Activated naive CD4-positive, alpha-beta T cell treated with anti-CD3 and anti-CD28 coated beads, Interleukin-2, amount 50 U/mL, for 72 hours (primary cell): ENCODE measurements at regions not wholly inside any gene's neighbourhood (a gene's known extent, or its start where the extent isn't known, plus 50 kb on each side); places are given as distances from the start of the nearest gene placed in this dataset.

ENCODE experiments used
- ATAC-seq, 2 donors: fragments of 150-1000 bp; cut with Tn5 transposase; 2 replicates each; pipeline ENCODE4 v1.10.0; 2021; ENCODE audit warnings: mild to moderate bottlenecking in 2 of 2, moderate library complexity in 2 of 2
- DNase-seq, 2 donors: peaks; one replicate each; pipeline ENCODE4 v3.0.0; 2021 to 2022; ENCODE audit warnings: low spot score in 2 of 2
- H3K27ac Mint-ChIP-seq, 2 donors: one replicate each; pipeline ENCODE4 v1.8.0; 2022; ENCODE audit warnings: mild to moderate bottlenecking in 2 of 2, mixed read lengths in 2 of 2
- H3K36me3 Mint-ChIP-seq, 2 donors: one replicate each; pipeline ENCODE4 v1.8.0; 2022; ENCODE audit warnings: mixed read lengths in 2 of 2
- H3K9me3 Mint-ChIP-seq, 2 donors: one replicate each; pipeline ENCODE4 v1.8.0; 2022; ENCODE audit warnings: mixed read lengths in 2 of 2

DNA sequence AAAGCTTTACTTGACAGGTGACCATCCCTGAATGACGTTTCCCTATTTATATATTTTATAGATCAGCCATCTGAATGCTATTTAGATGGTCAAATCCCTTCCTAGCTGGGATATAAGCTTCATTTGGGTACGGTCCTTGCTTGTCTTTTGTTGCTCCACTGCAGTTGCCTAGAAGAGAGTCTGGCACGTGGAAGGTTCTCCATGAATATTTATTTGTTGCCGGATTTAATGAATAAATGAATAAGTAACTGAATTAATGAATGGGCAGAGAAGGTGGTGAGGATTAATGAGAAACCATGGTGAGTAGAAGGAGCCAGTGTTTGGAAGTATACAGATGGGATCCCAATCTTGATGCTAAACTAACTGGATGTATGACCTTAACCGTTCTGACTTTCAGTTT, 222.1 kb downstream of the LPIN1 start:
- H3K27ac Mint-ChIP-seq: no peak overlapping the region
- ATAC-seq (no peak), DNase-seq (no peak)
- H3K36me3 Mint-ChIP-seq: peaks cover 2 to 18% of the 10 kb centered on the region in 2 donors
- peaks cover 13 to 19% of the 10 kb centered on the region in 2 donors for H3K9me3 Mint-ChIP-seq

DNA sequence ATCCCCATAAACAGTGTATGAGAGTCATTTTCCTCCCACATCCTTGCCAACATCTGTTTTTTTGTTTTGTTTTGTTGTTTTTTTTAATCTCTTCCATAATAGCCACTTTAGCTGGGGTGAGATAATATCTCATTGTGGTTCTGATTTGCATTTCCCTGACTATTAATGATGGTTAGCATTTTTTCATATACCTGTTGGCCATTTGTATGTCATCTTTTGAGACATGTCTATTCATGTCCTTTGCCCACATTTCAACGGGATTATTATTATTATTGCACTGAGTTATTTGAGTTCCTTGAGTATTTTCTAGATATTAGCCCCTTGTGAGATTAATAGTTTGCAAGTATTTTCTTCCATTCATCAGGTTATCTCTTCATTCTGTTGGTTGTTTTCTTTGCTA, 223.3 kb downstream of the LPIN1 start:
- DNase-seq: no peak
- Mint-ChIP-seq H3K36me3 (peaks cover 12 to 29% of the 10 kb centered on the region in 2 donors), H3K27ac (no peak overlapping the region), H3K9me3 (peaks cover 16 to 27% of the 10 kb centered on the region in 2 donors)
- ATAC-seq: no peak

DNA sequence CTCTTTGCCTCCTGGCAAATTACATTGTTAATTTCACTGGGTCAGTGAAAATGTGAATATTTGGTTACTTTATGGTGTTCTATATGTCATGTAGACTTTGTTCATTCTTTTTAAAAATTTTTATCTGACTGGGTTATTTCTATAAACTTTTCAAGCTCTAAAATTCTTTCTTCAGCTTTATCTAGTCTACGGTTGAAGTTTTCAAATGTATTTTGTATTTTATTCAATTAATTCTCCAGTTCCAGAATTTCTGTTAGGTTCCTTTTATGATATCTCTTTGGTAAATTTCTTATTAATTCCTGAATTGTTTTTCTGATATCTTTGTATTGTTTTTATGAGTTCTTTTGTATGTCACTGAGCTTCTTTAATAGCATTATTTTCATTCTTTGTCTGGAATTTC, 228.1 kb downstream of the LPIN1 start:
- H3K36me3 Mint-ChIP-seq: peaks cover 28 to 42% of the 10 kb centered on the region in 2 donors
- no peak overlapping the region for H3K27ac Mint-ChIP-seq
- no peak for ATAC-seq
- DNase-seq: no peak
- peaks cover 26 to 41% of the 10 kb centered on the region in 2 donors for H3K9me3 Mint-ChIP-seq

DNA sequence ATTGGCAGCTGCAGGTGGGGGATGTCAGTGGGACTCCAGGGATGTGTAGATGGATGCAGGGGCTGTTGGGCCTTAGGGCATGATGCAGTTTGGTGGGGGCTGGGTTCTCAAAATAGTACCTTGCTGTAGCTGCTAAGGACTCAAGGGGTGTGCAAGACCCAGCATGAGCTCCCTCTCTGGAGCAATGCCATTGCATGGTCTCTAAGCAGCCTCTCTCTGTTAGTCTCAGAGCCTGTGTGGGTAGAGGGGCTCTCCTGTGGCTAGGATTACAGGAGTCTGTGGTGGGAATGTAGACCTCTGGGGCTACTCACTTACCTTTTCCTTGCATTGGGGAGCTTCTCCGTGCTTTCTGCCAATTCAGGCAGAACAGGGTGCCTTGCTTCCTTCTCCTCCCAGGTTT, 228.9 kb downstream of the LPIN1 start:
- H3K9me3 Mint-ChIP-seq: peaks cover 26 to 36% of the 10 kb centered on the region in 2 donors
- DNase-seq (no peak), ATAC-seq (no peak)
- H3K27ac Mint-ChIP-seq: no peak overlapping the region
- H3K36me3 Mint-ChIP-seq: peaks cover 28 to 42% of the 10 kb centered on the region in 2 donors

DNA sequence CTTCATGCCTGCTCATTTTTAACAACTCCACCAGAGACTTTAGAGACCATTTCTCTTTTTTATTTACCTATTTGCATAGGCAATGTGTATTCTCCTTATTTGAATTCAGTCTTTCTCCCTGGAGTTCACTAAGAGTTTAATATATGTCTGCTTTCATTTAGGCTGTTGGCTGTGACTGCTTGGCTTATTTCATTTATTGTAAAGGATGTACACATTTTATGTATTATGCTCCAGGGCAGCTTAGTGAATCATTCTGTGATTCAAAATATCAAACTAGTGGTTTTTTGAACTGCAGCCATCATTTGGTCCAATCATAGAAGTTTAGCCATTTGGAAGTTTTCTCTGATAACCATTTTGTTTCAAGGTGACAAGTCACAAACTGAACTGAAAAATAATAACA, 229.6 kb downstream of the LPIN1 start:
- H3K36me3 Mint-ChIP-seq: peaks cover 28 to 42% of the 10 kb centered on the region in 2 donors
- DNase-seq (no peak), ATAC-seq (no peak)
- H3K9me3 Mint-ChIP-seq: peaks cover 26 to 36% of the 10 kb centered on the region in 2 donors
- H3K27ac Mint-ChIP-seq: no peak overlapping the region

DNA sequence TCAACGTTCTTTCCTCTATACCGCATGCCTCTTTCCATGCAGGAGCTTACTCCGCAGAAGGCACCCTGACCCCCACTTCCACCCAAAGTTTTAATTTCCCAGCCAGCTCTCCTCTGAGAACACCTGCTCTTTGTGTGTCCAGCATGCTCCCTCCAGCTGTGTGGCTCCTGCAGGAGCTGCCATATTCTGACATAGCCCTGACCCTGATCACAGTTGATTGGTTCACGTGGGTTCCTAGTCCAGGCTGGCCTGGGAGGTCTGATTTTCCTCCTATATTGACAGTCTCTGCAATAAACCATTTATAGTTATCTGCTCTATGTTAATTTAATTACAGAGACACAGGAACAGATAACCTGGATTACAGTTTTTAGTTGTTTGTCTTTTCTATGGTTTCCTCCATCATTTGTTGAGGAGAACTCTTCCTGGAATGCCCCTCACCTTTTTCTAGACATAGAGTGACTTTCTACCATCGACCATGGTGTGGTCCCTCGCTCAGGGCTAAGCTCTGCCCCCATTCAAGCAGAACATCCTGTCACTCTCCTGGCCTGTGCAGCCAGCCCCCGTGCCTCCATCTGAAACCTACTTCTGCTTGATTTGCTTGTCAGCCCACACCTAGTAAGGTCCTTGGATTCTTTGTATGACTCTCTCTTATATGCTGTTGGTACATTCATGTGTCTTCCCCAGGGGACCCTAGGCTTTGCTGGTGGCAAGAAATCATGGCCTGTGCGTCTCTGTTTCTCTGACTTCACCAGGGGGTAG, 231.5 kb downstream of the LPIN1 start:
- DNase-seq: no peak
- peaks cover 20 to 33% of the 10 kb centered on the region in 2 donors for H3K9me3 Mint-ChIP-seq
- H3K27ac Mint-ChIP-seq: no peak overlapping the region
- peaks cover 27 to 33% of the 10 kb centered on the region in 2 donors for H3K36me3 Mint-ChIP-seq
- ATAC-seq: no peak

DNA sequence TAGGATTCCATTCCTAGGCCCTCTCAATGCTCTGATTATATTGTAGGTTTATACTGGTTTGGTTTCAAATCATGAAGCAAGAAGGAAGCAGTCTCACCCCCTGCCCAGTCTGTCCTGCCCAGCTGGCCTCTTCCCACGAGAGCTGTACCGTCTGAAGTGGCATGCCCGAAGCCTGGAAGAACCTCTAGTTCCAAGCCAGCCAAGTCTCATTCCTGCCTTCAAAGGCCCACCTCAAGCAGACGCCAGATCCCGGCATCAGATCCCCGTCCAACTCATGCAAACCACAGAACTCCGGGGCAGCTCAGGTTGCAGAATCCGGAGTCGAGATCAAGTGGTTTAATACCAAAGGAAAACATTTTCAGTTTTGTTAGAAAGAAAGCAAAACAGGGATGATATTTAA, 234.4 kb downstream of the LPIN1 start:
- Mint-ChIP-seq H3K9me3 (peaks cover 8 to 12% of the 10 kb centered on the region in 2 donors), H3K36me3 (peaks cover 4 to 11% of the 10 kb centered on the region in 2 donors), H3K27ac (no peak overlapping the region)
- no peak for ATAC-seq
- no peak for DNase-seq

DNA sequence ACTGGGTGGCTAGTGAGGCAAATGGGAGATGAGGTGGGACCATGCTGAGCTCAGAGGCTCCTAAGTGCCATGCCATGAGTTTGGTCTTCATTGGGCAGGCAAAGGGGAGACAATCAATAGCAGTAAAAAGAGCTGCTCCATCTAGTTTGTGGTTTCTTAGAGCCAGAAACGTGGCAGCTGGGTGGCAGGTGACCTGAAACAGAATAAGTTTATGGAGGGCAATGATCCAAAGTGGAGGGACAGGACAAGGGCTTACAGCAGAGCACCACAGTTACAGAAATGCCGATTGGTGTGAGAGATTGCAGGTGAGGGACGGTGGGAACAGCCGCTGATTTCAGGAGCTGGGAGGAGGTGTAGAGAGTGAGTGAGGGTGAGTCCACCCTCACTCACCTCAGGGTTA, 237.0 kb downstream of the LPIN1 start:
- ATAC-seq: no peak
- peaks cover 4 to 5% of the 10 kb centered on the region in 2 donors for H3K9me3 Mint-ChIP-seq
- peaks cover 0 to 5% of the 10 kb centered on the region in 2 donors for H3K36me3 Mint-ChIP-seq
- DNase-seq: no peak
- H3K27ac Mint-ChIP-seq: no peak overlapping the region

DNA sequence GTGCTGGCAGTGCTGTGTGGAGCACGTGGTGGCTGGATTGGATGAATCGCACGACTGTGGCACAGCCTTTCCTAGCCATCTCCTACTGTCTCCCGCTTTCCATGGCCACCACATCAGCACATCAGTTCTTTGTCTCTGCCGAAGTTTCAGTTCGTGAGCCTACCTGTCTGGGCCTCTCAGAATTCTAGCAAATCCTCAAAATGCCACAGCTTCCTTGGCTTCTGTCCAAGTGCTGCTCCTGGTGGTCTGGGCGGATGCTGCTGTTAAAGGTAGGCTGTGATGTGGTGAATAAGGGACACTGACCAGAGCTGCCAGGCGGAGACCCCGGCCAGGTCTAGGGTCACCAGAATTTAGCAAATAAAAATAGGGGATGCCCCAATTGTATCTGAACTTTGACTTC, 237.4 kb downstream of the LPIN1 start:
- H3K36me3 Mint-ChIP-seq: peaks cover 0 to 5% of the 10 kb centered on the region in 2 donors
- H3K9me3 Mint-ChIP-seq: peaks cover 4 to 5% of the 10 kb centered on the region in 2 donors
- ATAC-seq (no peak), DNase-seq (no peak)
- no peak overlapping the region for H3K27ac Mint-ChIP-seq

DNA sequence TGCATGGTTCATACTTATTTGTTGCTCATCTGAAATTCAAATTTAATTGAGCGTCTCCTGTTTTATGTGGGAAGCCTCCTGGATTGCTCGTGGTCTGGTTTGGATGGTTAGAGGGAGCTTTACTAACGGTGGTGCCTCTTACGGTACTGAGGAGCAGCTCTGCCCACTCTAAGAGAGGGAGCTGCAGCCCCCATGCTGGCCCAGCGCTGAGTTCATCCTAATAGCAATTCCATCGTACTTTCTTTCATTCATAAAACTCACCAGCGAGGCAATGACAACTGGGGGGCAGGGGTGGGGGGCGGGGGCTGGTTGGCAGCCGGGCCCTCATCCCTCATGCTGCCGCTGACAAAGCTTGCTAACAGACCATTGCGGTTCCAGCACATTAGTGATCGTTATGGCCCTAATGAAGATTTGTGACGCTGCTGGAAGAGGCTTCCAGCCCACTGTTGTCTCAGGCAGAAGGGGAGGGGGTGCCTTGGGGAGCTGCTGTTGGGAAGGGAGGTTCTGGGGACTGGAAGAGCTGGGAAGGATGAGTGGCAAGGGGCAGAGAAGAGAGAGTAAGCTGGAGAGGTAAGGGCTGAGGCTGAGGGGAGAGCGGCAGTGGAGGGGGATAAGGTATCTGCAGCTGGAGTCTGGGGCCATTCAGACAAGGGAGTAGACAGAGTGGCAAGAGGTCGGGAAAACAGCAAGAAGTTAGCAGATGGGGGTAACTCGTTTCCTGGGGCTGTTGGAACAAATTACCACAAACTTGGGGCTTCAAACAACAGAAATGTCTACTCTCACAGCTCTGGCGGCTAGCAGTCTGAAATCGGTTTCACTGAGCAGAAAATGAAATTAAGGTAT, 238.1 kb downstream of the LPIN1 start:
- Mint-ChIP-seq H3K9me3 (peaks cover 4 to 5% of the 10 kb centered on the region in 2 donors), H3K36me3 (peaks cover 0 to 5% of the 10 kb centered on the region in 2 donors), H3K27ac (no peak overlapping the region)
- DNase-seq: no peak
- ATAC-seq: no peak

DNA sequence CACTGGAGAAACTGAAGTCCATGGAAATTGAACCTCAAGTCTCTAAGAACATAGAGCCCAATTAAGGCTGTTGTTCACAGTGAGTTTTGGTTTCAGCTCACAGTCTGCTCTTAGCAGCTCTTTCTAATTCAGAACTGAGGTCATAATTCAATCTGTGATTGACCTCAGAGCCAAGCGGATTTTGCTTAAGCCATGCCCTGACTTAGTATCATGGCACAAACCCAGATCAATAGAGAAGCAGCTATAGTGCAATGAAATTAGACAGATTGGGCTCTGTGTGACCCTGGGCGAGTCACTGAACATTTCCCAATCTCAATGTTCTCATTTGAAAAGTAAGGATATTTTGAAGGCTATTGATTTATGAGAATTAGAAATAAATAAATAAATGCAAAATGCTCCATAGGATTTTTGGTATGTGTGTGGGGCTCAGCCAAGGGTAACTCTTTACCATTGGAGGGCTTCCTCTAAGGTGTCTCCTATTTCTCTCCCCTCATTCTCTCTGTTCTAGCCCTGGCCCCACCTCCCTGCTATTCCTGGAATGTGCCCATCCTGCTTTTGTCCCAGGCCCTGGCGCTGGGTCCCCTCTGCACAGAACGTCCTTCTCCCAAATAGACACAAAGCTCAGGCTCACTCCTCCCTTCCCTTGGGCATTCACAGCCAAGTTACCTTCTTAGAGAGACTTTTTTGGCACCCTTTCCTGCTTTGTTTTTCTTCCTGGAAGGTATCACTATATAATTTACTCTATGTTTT, 239.6 kb downstream of the LPIN1 start:
- no peak for ATAC-seq
- Mint-ChIP-seq H3K36me3 (peaks cover 0 to 5% of the 10 kb centered on the region in 2 donors), H3K9me3 (peaks cover 4 to 5% of the 10 kb centered on the region in 2 donors), H3K27ac (no peak overlapping the region)
- no peak for DNase-seq

DNA sequence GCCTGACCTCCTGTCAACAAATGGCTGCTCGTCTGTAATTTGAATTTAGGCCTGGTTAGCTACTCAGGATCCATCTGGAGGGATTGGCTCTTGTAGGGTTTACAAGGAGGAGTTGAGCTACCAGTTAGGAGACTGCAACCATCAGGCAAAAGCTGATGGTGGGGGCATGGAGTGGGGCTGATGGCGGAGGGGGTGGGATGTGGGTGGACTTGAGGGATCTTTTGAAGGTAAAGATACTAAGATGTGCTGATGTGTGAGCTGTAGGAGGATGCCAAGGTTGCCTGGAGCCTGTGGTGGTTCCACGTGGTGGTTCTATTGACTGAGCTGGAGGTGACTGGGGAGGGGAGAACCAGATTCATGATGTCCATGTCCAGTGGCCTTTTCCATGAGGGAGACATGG, 240.7 kb downstream of the LPIN1 start:
- Mint-ChIP-seq H3K27ac (no peak overlapping the region), H3K36me3 (no peaks in the 10 kb centered on the region), H3K9me3 (no peaks in the 10 kb centered on the region)
- DNase-seq: no peak
- ATAC-seq: no peak

DNA sequence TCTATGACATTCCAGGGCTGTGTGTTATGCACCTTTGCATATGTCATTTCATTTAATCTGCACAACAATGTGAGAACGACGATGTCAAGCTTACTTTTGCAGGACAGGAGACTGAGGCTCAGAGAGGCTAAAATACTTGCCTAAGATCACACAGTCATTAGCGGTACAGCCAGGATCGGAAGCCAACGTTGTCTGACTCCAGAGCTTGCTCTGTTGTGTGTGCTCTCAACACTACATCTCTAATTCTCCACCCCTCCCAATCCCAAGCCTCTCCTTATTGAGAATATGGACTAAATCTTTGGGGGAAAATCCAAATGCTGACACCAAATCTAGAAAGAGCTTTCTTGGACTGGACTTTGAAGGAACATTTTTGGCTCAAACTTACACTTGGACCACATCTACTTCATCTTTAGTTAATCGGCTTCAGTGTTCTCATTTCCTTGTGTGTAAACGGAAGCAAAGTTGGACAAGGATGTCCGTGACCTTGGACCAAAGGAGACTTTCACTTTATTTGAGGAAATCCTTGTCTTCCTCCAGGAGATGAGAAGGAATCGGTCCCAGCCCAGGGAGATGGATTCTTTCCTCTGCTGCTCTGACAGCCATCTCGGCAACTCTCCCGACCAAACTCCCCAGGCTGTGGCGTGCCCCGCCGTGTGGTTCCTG, 242.4 kb downstream of the LPIN1 start:
- no peak for ATAC-seq
- no peak overlapping the region for H3K27ac Mint-ChIP-seq

DNA sequence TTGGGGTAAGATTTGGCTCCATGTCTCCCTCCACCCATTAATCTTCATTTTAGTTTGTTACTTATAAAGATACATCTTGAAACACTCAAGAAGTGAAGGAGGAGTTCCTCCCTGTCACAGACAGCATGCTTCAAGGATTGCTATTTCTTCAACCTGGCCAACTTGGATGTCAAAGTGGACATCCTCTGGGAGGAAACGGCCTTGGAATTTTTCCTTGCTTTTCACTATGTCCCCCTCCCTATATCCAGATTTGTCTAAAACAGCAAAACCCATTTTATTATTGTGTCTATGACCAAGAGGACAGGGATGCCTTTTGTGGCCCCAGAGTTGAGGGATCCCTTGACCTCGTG, 242.9 kb downstream of the LPIN1 start:
- Mint-ChIP-seq H3K27ac (no peak overlapping the region), H3K36me3 (peaks cover 7 to 10% of the 10 kb centered on the region in 2 donors), H3K9me3 (peaks cover 5 to 7% of the 10 kb centered on the region in 2 donors)
- no peak for DNase-seq
- no peak for ATAC-seq

More for the DNA sequence above, 242.4 kb downstream of the LPIN1 start:
- Mint-ChIP-seq H3K36me3 (peaks cover 6 to 9% of the 10 kb centered on the region in 2 donors), H3K9me3 (peaks cover 4 to 5% of the 10 kb centered on the region in 2 donors)
- DNase-seq: no peak

DNA sequence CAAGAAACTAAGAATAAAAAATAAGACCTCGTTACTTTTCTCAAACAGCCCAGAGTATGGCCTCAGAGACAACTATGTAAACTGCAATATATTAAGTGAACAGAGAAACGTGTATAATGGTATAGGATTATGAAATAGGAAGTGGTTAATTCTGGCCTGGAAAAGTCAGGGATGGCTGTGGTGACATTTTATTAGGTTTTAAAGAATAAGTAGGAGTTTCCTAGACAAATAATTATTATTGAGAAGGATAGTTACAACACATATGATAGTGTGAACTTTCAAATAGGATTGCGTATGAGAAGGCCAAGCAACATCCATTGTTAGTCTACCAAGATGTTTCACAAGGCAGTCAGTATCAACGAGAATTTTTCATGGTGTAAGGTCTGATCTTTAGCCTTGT, 244.1 kb downstream of the LPIN1 start:
- peaks cover 7 to 18% of the 10 kb centered on the region in 2 donors for H3K36me3 Mint-ChIP-seq
- no peak for DNase-seq
- peaks cover 10 to 13% of the 10 kb centered on the region in 2 donors for H3K9me3 Mint-ChIP-seq
- ATAC-seq: no peak
- H3K27ac Mint-ChIP-seq: no peak overlapping the region

DNA sequence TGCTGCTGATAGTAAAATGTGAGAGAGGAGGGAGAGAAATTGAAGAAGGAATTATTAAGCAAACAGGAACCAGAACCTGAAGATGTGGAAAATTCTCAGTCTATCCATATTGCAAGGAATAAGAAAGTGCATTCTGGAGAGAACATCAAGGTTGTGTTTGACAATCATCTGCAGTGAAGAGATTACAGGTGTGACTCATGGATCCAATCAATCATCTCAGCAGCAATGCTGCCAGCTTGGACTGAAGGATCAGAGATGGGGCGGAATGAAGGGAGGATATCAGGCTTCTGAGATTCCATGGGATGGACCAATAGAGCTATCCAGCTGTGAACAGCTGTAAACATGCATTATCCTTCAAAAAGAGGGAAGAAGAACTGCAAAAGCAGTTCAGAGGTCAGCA, 247.3 kb downstream of the LPIN1 start:
- no peak for DNase-seq
- Mint-ChIP-seq H3K9me3 (peaks cover 11 to 13% of the 10 kb centered on the region in 2 donors), H3K36me3 (peaks cover 18 to 20% of the 10 kb centered on the region in 2 donors), H3K27ac (no peak overlapping the region)
- no peak for ATAC-seq
